NCI-H2227 treated with DMSO at 0.1 percent for 48 hours (cell line): ENCODE measurements at regions not wholly inside any gene's neighbourhood (a gene's known extent, or its start where the extent isn't known, plus 50 kb on each side); places are given as distances from the start of the nearest gene placed in this dataset.
"Not testable (repeated sequence)": the region's sequence is repeated elsewhere in the genome, so short reads cannot be mapped to it uniquely, and the experiment has no call there.

ENCODE experiments used
- DNase-seq: peaks from one replicate; lab custom pipeline; 2025; lab: John Stamatoyannopoulos, UW

- no peak for DNase-seq
Observed at GRCh38 chr1:224791362-224791941, 138.0 kb upstream of the DNAH14 start.

- no peak for DNase-seq
Observed at GRCh38 chr1:224795591-224795990, 133.9 kb upstream of the DNAH14 start.

GRCh38 chr1:224799083-224799482, 130.4 kb upstream of the DNAH14 start:
- DNase-seq: no peak

- DNase-seq: no peak
Observed at GRCh38 chr1:224800486-224801119, 128.9 kb upstream of the DNAH14 start.

- DNase-seq: no peak
Observed at GRCh38 chr1:224801844-224802490, 127.5 kb upstream of the DNAH14 start.

- DNase-seq: no peak
Observed at GRCh38 chr1:224802617-224803016, 126.9 kb upstream of the DNAH14 start.

- DNase-seq: no peak
Observed at GRCh38 chr1:224804220-224804619, 125.3 kb upstream of the DNAH14 start.

GRCh38 chr1:224805889-224806288, 123.6 kb upstream of the DNAH14 start:
- DNase-seq: no peak

GRCh38 chr1:224809137-224809536, 120.3 kb upstream of the DNAH14 start:
- DNase-seq: no peak

- no peak for DNase-seq
Observed at GRCh38 chr1:224809613-224810012, 119.9 kb upstream of the DNAH14 start.

GRCh38 chr1:224811564-224811963, 117.9 kb upstream of the DNAH14 start:
- DNase-seq: no peak

GRCh38 chr1:224815647-224816046, 113.8 kb upstream of the DNAH14 start:
- DNase-seq: no peak

- no peak for DNase-seq
Observed at GRCh38 chr1:224816062-224816461, 113.4 kb upstream of the DNAH14 start.

GRCh38 chr1:224817382-224817781, 112.1 kb upstream of the DNAH14 start:
- DNase-seq: no peak

- no peak for DNase-seq
Observed at GRCh38 chr1:224819861-224820260, 109.6 kb upstream of the DNAH14 start.

GRCh38 chr1:224820341-224820740, 109.1 kb upstream of the DNAH14 start:
- no peak for DNase-seq

- DNase-seq: not testable (repeated sequence)
Observed at GRCh38 chr1:224821751-224822150, 107.7 kb upstream of the DNAH14 start.

GRCh38 chr1:224825525-224826000, 103.9 kb upstream of the DNAH14 start:
- no peak for DNase-seq

- no peak for DNase-seq
Observed at GRCh38 chr1:224828691-224829090, 100.8 kb upstream of the DNAH14 start.

GRCh38 chr1:224831501-224831900, 98.0 kb upstream of the DNAH14 start:
- DNase-seq: no peak

- DNase-seq: not testable (repeated sequence)
Observed at GRCh38 chr1:224839648-224840300, 89.7 kb upstream of the DNAH14 start.

GRCh38 chr1:224841803-224842202, 87.7 kb upstream of the DNAH14 start:
- not testable (repeated sequence) for DNase-seq
